Adipocyte (in vitro differentiated cells): ENCODE measurements at regions not wholly inside any gene's neighbourhood (a gene's known extent, or its start where the extent isn't known, plus 50 kb on each side); places are given as distances from the start of the nearest gene placed in this dataset.
A peak's percentile ranks its signal among the peaks of the same experiment; 100 is the strongest.
"Not testable (repeated sequence)": the region's sequence is repeated elsewhere in the genome, so short reads cannot be mapped to it uniquely, and the experiment has no call there.

Experiments
- DNase-seq: peaks from one replicate; pipeline ENCODE4 v3.0.0-alpha.2; 2015; ENCODE audit warnings: low read depth
- H3K27me3 ChIP-seq: replicated peaks from 2 replicates; pipeline ENCODE4 v1.7.0; 2013; ENCODE audit warnings: mild to moderate bottlenecking, low read length, moderate library complexity; ENCODE audit not compliant: control insufficient read depth, insufficient read depth
- H3K36me3 ChIP-seq: 2 replicates; pipeline ENCODE4 v1.7.0; 2013; ENCODE audit warnings: low read length, mild to moderate bottlenecking, moderate library complexity; ENCODE audit not compliant: control insufficient read depth, insufficient read depth, severe bottlenecking
- H3K4me1 ChIP-seq: 2 replicates; pipeline ENCODE4 v1.7.0; 2013; ENCODE audit warnings: mild to moderate bottlenecking, low read length, moderate library complexity; ENCODE audit not compliant: control insufficient read depth, insufficient read depth
- H3K4me3 ChIP-seq: 2 replicates; pipeline ENCODE4 v1.7.0; 2013; ENCODE audit warnings: mild to moderate bottlenecking, low read length, moderate library complexity
- H3K9ac ChIP-seq: 2 replicates; pipeline ENCODE4 v1.7.0; 2013; ENCODE audit warnings: mild to moderate bottlenecking, low read length, moderate library complexity
- H3K9me3 ChIP-seq: 2 replicates; pipeline ENCODE4 v1.7.0; 2013; ENCODE audit warnings: mild to moderate bottlenecking, low read length, moderate library complexity; ENCODE audit not compliant: control insufficient read depth

GRCh38 chr17:63279498-63280230, 166.4 kb downstream of the CYB561 start:
- DNase-seq = peak; percentile 57
- Histone ChIP-seq H3K4me3 (peak overlapping the region; percentile 28), H3K27me3 (no peaks in the 10 kb centered on the region), H3K9me3 (peaks cover 13% of the 10 kb centered on the region), H3K4me1 (peaks cover 63% of the 10 kb centered on the region), H3K36me3 (no peaks in the 10 kb centered on the region), H3K9ac (peak overlapping the region; percentile 64)

DNA sequence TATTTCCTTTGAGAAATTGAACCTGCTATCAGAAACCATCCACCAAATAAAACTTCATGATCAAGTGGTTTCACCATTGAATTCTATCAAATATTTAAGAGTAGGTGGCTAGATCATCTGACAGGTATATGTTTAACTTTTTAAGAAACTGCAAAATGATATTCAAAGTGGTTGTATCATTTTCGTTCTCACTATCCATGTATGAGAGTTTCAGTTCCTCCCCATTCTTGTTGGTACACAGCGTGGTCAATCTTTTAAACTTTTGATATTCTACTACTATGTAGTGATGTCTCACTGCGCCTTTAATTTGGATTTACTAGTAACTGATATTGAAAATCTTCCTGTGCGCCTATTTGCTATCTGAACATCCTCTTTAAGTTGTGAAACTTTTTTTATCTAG, 163.7 kb downstream of the CYB561 start:
- Histone ChIP-seq H3K9ac (no peak overlapping the region), H3K4me1 (peaks cover 35% of the 10 kb centered on the region), H3K4me3 (no peak overlapping the region), H3K27me3 (no peaks in the 10 kb centered on the region), H3K36me3 (peaks cover 3% of the 10 kb centered on the region), H3K9me3 (peaks cover 31% of the 10 kb centered on the region)
- DNase-seq = no peak

DNA sequence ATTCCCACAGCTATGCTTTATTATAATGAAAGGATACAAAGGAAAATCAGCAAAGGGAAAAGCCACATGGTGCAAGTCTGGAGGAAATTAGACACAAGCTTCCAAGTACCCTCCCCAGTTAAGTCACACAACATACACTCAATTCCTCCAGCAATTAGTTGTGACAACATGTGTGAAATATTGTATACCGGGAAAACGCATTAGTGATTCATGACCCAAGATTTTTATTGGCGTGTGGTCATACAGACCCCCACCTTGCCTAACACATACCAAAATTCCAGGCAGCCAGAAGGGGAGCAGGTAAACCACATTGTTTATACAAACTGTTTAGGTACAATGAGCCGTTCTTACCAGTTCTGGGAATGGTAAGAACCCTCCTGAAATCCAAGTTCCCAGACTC, 160.6 kb downstream of the CYB561 start:
- DNase-seq = no peak
- Histone ChIP-seq H3K9ac (no peak overlapping the region), H3K27me3 (no peaks in the 10 kb centered on the region), H3K4me1 (peaks cover 15% of the 10 kb centered on the region), H3K9me3 (peaks cover 31% of the 10 kb centered on the region), H3K36me3 (peaks cover 3% of the 10 kb centered on the region), H3K4me3 (no peak overlapping the region)

DNA sequence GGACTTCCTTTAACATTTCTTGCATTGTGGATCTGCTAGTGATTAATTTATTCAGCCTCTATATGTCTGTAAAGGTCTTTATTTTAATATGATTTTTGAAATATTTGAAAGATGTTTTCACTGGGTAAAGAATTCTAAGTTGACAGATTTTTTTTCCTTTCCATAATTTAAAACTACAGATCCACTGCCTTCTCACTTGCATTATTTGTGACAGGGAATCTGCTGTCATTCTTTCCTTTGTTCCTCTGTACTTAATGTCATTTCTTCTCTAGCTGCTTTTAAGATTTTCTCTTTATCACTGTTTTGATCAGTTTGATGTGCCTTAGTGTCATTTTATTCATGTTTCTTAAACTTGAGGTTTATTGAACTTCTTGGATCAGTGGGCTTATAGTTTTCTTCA, 159.9 kb downstream of the CYB561 start:
- peaks cover 10% of the 10 kb centered on the region for H3K4me1 ChIP-seq
- peaks cover 31% of the 10 kb centered on the region for H3K9me3 ChIP-seq
- DNase-seq = no peak
- H3K27me3 ChIP-seq = no peaks in the 10 kb centered on the region
- H3K36me3 ChIP-seq = peaks cover 3% of the 10 kb centered on the region
- no peak overlapping the region for H3K9ac ChIP-seq
- no peak overlapping the region for H3K4me3 ChIP-seq

DNA sequence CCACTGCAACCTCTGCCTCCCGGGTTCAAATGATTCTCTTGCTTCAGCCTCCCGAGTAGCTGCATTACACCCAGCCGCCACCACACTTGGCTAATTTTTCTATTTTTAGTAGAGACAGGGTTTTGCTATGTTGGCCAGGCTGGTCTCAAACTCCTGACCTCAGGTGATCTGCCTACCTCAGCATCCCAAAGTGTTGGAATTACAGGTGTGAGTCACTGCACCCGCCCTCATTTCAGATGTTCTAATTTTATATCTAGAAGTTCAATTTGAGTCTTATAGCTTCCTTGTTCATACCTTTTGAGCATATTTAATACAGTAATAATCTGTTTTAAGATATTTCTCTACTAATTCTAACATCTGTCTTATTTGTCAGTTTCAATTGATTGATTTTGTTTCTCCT, 159.1 kb downstream of the CYB561 start:
- not testable (repeated sequence) for H3K9ac ChIP-seq, DNase-seq, H3K4me3 ChIP-seq, H3K27me3 ChIP-seq, H3K36me3 ChIP-seq
- peaks cover 10% of the 10 kb centered on the region for H3K4me1 ChIP-seq
- H3K9me3 ChIP-seq = peaks cover 31% of the 10 kb centered on the region

- H3K4me1 ChIP-seq = peaks cover 37% of the 10 kb centered on the region
- no peak for DNase-seq
- H3K4me3 ChIP-seq = no peak overlapping the region
- H3K9ac ChIP-seq = no peak overlapping the region
- H3K9me3 ChIP-seq = peaks cover 18% of the 10 kb centered on the region
- no peaks in the 10 kb centered on the region for H3K27me3 ChIP-seq
- peaks cover 3% of the 10 kb centered on the region for H3K36me3 ChIP-seq
Measured at GRCh38 chr17:63289931-63290330, 156.2 kb downstream of the CYB561 start.

- Histone ChIP-seq H3K9me3 (peaks cover 18% of the 10 kb centered on the region), H3K27me3 (no peaks in the 10 kb centered on the region), H3K9ac (no peak overlapping the region), H3K4me1 (peaks cover 42% of the 10 kb centered on the region), H3K4me3 (no peak overlapping the region), H3K36me3 (peaks cover 3% of the 10 kb centered on the region)
- no peak for DNase-seq
Measured at GRCh38 chr17:63290351-63290750, 155.8 kb downstream of the CYB561 start.

DNA sequence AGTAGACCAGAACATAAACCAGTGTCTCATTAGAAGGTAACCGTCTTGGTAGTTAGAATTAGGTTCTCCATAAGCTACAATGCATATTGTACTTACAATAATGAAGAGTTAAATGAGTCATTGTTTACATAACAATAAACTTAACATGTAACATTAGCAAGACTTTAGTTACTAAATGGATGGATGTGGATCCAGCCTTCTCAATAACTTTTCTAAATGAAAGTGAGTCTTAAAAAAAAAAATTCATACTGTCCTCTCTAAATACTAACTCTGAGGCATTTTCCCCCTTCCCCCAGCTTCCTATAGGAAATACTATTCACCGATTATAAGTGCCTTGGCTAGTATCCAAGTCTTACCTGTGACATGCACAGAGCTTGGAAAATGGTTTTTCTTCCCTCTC, 155.3 kb downstream of the CYB561 start:
- Histone ChIP-seq H3K36me3 (peaks cover 3% of the 10 kb centered on the region), H3K9me3 (peaks cover 15% of the 10 kb centered on the region), H3K9ac (no peak overlapping the region), H3K27me3 (no peaks in the 10 kb centered on the region), H3K4me1 (peaks cover 46% of the 10 kb centered on the region), H3K4me3 (no peak overlapping the region)
- DNase-seq = no peak

GRCh38 chr17:63291258-63291657, 154.8 kb downstream of the CYB561 start:
- peaks cover 47% of the 10 kb centered on the region for H3K4me1 ChIP-seq
- no peak overlapping the region for H3K4me3 ChIP-seq
- H3K9me3 ChIP-seq = peaks cover 15% of the 10 kb centered on the region
- H3K27me3 ChIP-seq = no peaks in the 10 kb centered on the region
- no peak overlapping the region for H3K9ac ChIP-seq
- H3K36me3 ChIP-seq = peaks cover 5% of the 10 kb centered on the region
- DNase-seq = no peak

- peaks cover 8% of the 10 kb centered on the region for H3K36me3 ChIP-seq
- DNase-seq = no peak
- H3K9ac ChIP-seq = no peak overlapping the region
- H3K4me1 ChIP-seq = peaks cover 47% of the 10 kb centered on the region
- no peaks in the 10 kb centered on the region for H3K27me3 ChIP-seq
- H3K9me3 ChIP-seq = peaks cover 18% of the 10 kb centered on the region
- no peak overlapping the region for H3K4me3 ChIP-seq
Measured at GRCh38 chr17:63292421-63292820, 153.7 kb downstream of the CYB561 start.

DNA sequence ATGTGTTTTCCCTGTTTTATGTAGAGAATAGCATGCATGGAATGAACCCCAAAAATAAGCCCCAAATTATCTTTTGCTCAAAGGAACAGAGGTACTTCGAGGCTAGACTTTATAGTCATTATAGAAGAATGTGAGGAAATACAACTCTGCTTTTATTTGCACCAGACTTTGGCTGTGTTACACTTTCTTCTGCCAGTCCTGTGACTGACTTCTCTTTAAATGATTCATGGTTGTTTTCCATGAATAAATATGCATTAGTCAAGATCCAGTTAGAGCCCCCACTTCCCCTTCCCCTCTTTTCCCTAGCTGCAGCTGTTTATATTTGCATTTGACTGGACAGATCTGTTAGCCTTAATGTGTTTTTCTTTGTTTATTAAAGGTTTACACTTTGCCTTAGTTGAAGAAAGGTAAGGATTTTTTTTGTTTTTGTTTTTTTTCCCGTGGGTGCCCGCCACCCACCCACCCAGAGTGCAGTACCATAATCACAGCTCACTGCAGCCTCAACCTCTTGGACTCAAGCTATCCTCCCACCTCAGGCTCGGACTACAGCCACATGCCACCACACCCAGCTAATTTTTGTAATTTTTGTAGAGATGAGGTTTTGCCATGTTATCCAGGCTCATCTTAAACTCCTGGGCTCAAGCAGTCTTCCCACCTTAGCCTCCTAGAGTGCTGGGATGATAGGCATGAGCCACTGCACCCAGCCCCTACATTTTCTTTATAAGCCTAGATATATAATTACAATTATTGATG, 152.6 kb downstream of the CYB561 start:
- H3K4me3 ChIP-seq = peak overlapping the region; percentile 16
- H3K36me3 ChIP-seq = peaks cover 8% of the 10 kb centered on the region
- H3K9me3 ChIP-seq = peaks cover 20% of the 10 kb centered on the region
- H3K27me3 ChIP-seq = no peaks in the 10 kb centered on the region
- peak overlapping the region; percentile 43 for H3K9ac ChIP-seq
- DNase-seq = peak; percentile 81
- peaks cover 39% of the 10 kb centered on the region for H3K4me1 ChIP-seq
